ENCODE measurements at regions not wholly inside any gene's neighbourhood (a gene's known extent, or its start where the extent isn't known, plus 50 kb on each side); places are given as distances from the start of the nearest gene placed in this dataset.

DNA sequence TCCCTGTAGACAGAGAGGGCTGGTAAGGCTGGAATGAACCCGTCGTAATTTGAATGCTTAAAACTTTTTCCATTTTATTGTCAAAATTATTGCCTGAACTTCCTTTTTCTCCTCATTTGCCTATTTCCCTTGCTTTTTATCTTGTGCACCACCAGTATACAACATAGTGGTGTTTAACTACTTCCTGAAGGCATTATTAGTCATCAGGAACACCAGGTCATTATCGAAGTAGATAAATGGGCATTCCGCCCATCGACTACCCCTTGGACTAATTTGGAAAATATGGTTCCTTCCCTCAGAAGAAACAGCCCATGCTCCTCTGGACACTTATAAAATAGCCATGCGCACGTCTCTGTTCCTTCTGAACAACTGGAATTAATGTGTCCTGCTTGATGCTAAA is 232.1 kb downstream of the TM9SF2 start:
- intact Hi-C loops (cut with micrococcal nuclease; ENCODE audit: unreplicated experiment): no loop called here
- POLR2A ChIA-PET (ENCODE audit: unreplicated experiment): no interaction called here
- Histone ChIP-seq H2AFZ (no peak overlapping the region), H3K4me1 (replicated peaks; ENCODE audit: insufficient read depth) (no peaks in the 10 kb centered on the region), H3K27me3 (ENCODE audit: insufficient read depth, low read depth) (no peaks in the 10 kb centered on the region), H3K9me3 (ENCODE audit: insufficient read depth, low read depth) (no peaks in the 10 kb centered on the region), H3K9me2 (ENCODE audit: insufficient read depth) (no peaks in the 10 kb centered on the region), H3K36me3 (ENCODE audit: low read depth) (no peaks in the 10 kb centered on the region), H3K4me3 (no peak overlapping the region), H4K20me1 (ENCODE audit: insufficient read depth) (no peaks in the 10 kb centered on the region), H3K4me2 (no peak overlapping the region), H3F3A (ENCODE audit: insufficient read depth, low read depth) (no peaks in the 10 kb centered on the region), H3K27ac (no peak overlapping the region), H3K79me2 (ENCODE audit: low read depth) (no peaks in the 10 kb centered on the region)
- CTCF ChIA-PET: no interaction called here
- no TSS peak for BruUV-seq (replicated peaks)
- TF ChIP-seq, protein P1, sequence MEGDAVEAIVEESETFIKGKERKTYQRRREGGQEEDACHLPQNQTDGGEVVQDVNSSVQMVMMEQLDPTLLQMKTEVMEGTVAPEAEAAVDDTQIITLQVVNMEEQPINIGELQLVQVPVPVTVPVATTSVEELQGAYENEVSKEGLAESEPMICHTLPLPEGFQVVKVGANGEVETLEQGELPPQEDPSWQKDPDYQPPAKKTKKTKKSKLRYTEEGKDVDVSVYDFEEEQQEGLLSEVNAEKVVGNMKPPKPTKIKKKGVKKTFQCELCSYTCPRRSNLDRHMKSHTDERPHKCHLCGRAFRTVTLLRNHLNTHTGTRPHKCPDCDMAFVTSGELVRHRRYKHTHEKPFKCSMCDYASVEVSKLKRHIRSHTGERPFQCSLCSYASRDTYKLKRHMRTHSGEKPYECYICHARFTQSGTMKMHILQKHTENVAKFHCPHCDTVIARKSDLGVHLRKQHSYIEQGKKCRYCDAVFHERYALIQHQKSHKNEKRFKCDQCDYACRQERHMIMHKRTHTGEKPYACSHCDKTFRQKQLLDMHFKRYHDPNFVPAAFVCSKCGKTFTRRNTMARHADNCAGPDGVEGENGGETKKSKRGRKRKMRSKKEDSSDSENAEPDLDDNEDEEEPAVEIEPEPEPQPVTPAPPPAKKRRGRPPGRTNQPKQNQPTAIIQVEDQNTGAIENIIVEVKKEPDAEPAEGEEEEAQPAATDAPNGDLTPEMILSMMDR (conservative IDR thresholded peaks at IDR 0.05): no peak
- no peak for TF ChIP-seq EZH2 (IDR thresholded peaks at IDR 0.05; ENCODE audit: low read depth)
- DNase-seq: no peak

DNA sequence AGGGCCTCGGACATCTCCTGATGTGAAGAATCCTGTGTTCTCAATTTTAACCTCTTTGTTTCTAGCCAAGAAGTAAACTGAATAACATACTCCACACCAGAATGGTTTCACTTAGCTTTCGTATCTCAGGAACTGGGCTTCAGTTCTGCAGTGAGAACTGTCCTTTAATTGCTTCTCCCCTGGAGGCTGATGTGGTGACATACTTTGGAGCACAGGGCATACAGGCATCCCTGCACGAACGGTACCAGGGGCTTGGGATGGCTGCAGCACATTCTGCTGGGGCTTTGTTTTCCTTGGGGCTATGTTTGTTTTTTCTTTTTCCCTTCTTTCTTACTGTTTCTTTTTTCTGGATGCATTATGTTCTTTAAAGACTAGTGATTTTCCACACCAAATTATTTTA is 230.5 kb downstream of the TM9SF2 start:
- Histone ChIP-seq H4K20me1 (ENCODE audit: insufficient read depth) (no peaks in the 10 kb centered on the region), H2AFZ (no peak overlapping the region), H3K79me2 (ENCODE audit: low read depth) (no peaks in the 10 kb centered on the region), H3K4me3 (no peak overlapping the region), H3K36me3 (ENCODE audit: low read depth) (no peaks in the 10 kb centered on the region), H3K4me1 (replicated peaks; ENCODE audit: insufficient read depth) (no peaks in the 10 kb centered on the region), H3K27me3 (ENCODE audit: insufficient read depth, low read depth) (no peaks in the 10 kb centered on the region), H3K4me2 (no peak overlapping the region), H3K9me3 (ENCODE audit: insufficient read depth, low read depth) (no peaks in the 10 kb centered on the region), H3F3A (ENCODE audit: insufficient read depth, low read depth) (no peaks in the 10 kb centered on the region), H3K27ac (no peak overlapping the region), H3K9me2 (ENCODE audit: insufficient read depth) (no peaks in the 10 kb centered on the region)
- intact Hi-C loops (cut with micrococcal nuclease; ENCODE audit: unreplicated experiment): no loop called here
- no TSS peak for BruUV-seq (replicated peaks)
- POLR2A ChIA-PET (ENCODE audit: unreplicated experiment): no interaction called here
- no peak for DNase-seq
- CTCF ChIA-PET: no interaction called here
- no peak for TF ChIP-seq EZH2 (IDR thresholded peaks at IDR 0.05; ENCODE audit: low read depth)
- TF ChIP-seq, protein P1 (conservative IDR thresholded peaks at IDR 0.05): no peak

DNA sequence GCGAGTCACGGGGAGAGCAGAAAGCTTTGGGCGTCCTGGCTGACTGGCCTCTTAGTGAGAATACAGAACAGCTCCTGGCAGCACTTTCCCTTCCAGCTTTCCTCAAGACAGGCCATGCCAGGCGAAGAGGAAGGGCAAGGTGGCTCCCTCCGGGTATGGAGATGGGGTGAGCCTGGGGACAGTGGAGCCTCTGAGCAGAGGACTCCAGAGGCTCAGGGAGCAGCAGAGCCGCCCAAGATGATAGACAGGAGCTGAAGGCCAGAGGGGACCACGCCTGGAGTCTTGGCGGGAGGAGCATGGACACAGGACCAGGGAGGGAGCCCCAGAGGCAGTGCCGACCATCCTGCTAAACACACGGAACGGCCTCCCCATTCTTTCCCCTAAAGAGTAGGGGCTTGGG is 229.1 kb downstream of the TM9SF2 start:
- Histone ChIP-seq H3K27ac (no peak overlapping the region), H3K9me3 (ENCODE audit: insufficient read depth, low read depth) (no peaks in the 10 kb centered on the region), H3K9me2 (ENCODE audit: insufficient read depth) (no peaks in the 10 kb centered on the region), H3K36me3 (ENCODE audit: low read depth) (no peaks in the 10 kb centered on the region), H3F3A (ENCODE audit: insufficient read depth, low read depth) (no peaks in the 10 kb centered on the region), H4K20me1 (ENCODE audit: insufficient read depth) (no peaks in the 10 kb centered on the region), H3K79me2 (ENCODE audit: low read depth) (no peaks in the 10 kb centered on the region), H3K4me1 (replicated peaks; ENCODE audit: insufficient read depth) (no peaks in the 10 kb centered on the region), H3K27me3 (ENCODE audit: insufficient read depth, low read depth) (no peaks in the 10 kb centered on the region), H3K4me2 (no peak overlapping the region), H3K4me3 (no peak overlapping the region), H2AFZ (no peak overlapping the region)
- ChIA-PET POLR2A (ENCODE audit: unreplicated experiment) (no interaction called here), CTCF (no interaction called here)
- TF ChIP-seq, protein P1 (conservative IDR thresholded peaks at IDR 0.05): no peak
- no peak for TF ChIP-seq EZH2 (IDR thresholded peaks at IDR 0.05; ENCODE audit: low read depth)
- no peak for DNase-seq
- no TSS peak for BruUV-seq (replicated peaks)
- intact Hi-C loops (cut with micrococcal nuclease; ENCODE audit: unreplicated experiment): no loop called here
